Osteocyte (in vitro differentiated cells): ENCODE measurements at regions not wholly inside any gene's neighbourhood (a gene's known extent, or its start where the extent isn't known, plus 50 kb on each side); places are given as distances from the start of the nearest gene placed in this dataset.
"Not testable (repeated sequence)": the region's sequence is repeated elsewhere in the genome, so short reads cannot be mapped to it uniquely, and the experiment has no call there.

Experiments
- DNase-seq: peaks from one replicate; pipeline ENCODE4 v3.0.0; 2021; ENCODE audit warnings: mixed read lengths; ENCODE audit not compliant: unreplicated experiment; ENCODE audit errors: extremely low spot score
- H3K27ac Mint-ChIP-seq: one replicate; pipeline ENCODE4 v1.8.0; 2021; ENCODE audit warnings: mild to moderate bottlenecking, mixed read lengths; ENCODE audit not compliant: unreplicated experiment
- H3K27me3 Mint-ChIP-seq: one replicate; pipeline ENCODE4 v1.8.0; 2021; ENCODE audit warnings: mixed read lengths; ENCODE audit not compliant: unreplicated experiment
- H3K36me3 Mint-ChIP-seq: one replicate; pipeline ENCODE4 v1.8.0; 2021; ENCODE audit warnings: mixed read lengths; ENCODE audit not compliant: unreplicated experiment
- H3K4me1 Mint-ChIP-seq: one replicate; pipeline ENCODE4 v1.8.0; 2021; ENCODE audit warnings: mixed read lengths; ENCODE audit not compliant: unreplicated experiment
- H3K4me3 Mint-ChIP-seq: one replicate; pipeline ENCODE4 v1.8.0; 2021; ENCODE audit warnings: mild to moderate bottlenecking, moderate library complexity, mixed read lengths; ENCODE audit not compliant: unreplicated experiment
- H3K9me3 Mint-ChIP-seq: one replicate; pipeline ENCODE4 v1.8.0; 2021; ENCODE audit warnings: mixed read lengths; ENCODE audit not compliant: unreplicated experiment

GRCh38 chr17:64800987-64801386 lies 118.3 kb downstream of the LRRC37A3 start:
- H3K36me3 Mint-ChIP-seq: peaks cover 23% of the 10 kb centered on the region
- not testable (repeated sequence) for H3K9me3 Mint-ChIP-seq

GRCh38 chr17:64800361-64800895 lies 118.8 kb downstream of the LRRC37A3 start:
- not testable (repeated sequence) for H3K4me3 Mint-ChIP-seq, H3K27me3 Mint-ChIP-seq, H3K4me1 Mint-ChIP-seq, H3K9me3 Mint-ChIP-seq, DNase-seq, H3K27ac Mint-ChIP-seq
- H3K36me3 Mint-ChIP-seq: peaks cover 21% of the 10 kb centered on the region

More at GRCh38 chr17:64800987-64801386, 118.3 kb downstream of the LRRC37A3 start:
- not testable (repeated sequence) for H3K4me3 Mint-ChIP-seq, H3K27me3 Mint-ChIP-seq, H3K4me1 Mint-ChIP-seq, DNase-seq, H3K27ac Mint-ChIP-seq

GRCh38 chr17:64799543-64800188 lies 119.6 kb downstream of the LRRC37A3 start:
- H3K36me3 Mint-ChIP-seq: peaks cover 25% of the 10 kb centered on the region
- DNase-seq, H3K27ac Mint-ChIP-seq, H3K27me3 Mint-ChIP-seq, H3K9me3 Mint-ChIP-seq, H3K4me3 Mint-ChIP-seq, H3K4me1 Mint-ChIP-seq: not testable (repeated sequence)

GRCh38 chr17:64798961-64799360 lies 120.3 kb downstream of the LRRC37A3 start:
- not testable (repeated sequence) for DNase-seq, H3K4me3 Mint-ChIP-seq, H3K27ac Mint-ChIP-seq, H3K27me3 Mint-ChIP-seq, H3K4me1 Mint-ChIP-seq, H3K9me3 Mint-ChIP-seq
- H3K36me3 Mint-ChIP-seq: peaks cover 25% of the 10 kb centered on the region

GRCh38 chr17:64798489-64798790 lies 120.8 kb downstream of the LRRC37A3 start:
- not testable (repeated sequence) for H3K4me1 Mint-ChIP-seq, H3K9me3 Mint-ChIP-seq, H3K27ac Mint-ChIP-seq, H3K4me3 Mint-ChIP-seq, DNase-seq, H3K27me3 Mint-ChIP-seq
- peaks cover 25% of the 10 kb centered on the region for H3K36me3 Mint-ChIP-seq

GRCh38 chr17:64797746-64798488 lies 121.4 kb downstream of the LRRC37A3 start:
- H3K9me3 Mint-ChIP-seq, H3K27ac Mint-ChIP-seq, DNase-seq, H3K4me1 Mint-ChIP-seq, H3K4me3 Mint-ChIP-seq, H3K27me3 Mint-ChIP-seq: not testable (repeated sequence)
- peaks cover 21% of the 10 kb centered on the region for H3K36me3 Mint-ChIP-seq

GRCh38 chr17:64795342-64795741 lies 123.9 kb downstream of the LRRC37A3 start:
- H3K36me3 Mint-ChIP-seq: peaks cover 13% of the 10 kb centered on the region
- H3K27ac Mint-ChIP-seq, H3K9me3 Mint-ChIP-seq, H3K4me1 Mint-ChIP-seq, H3K4me3 Mint-ChIP-seq, DNase-seq, H3K27me3 Mint-ChIP-seq: not testable (repeated sequence)

- H3K27ac Mint-ChIP-seq, H3K9me3 Mint-ChIP-seq, DNase-seq, H3K4me3 Mint-ChIP-seq, H3K4me1 Mint-ChIP-seq, H3K27me3 Mint-ChIP-seq: not testable (repeated sequence)
- H3K36me3 Mint-ChIP-seq: peaks cover 13% of the 10 kb centered on the region
Measured at GRCh38 chr17:64794548-64795274, 124.6 kb downstream of the LRRC37A3 start.

- H3K4me3 Mint-ChIP-seq, DNase-seq, H3K27ac Mint-ChIP-seq, H3K9me3 Mint-ChIP-seq, H3K27me3 Mint-ChIP-seq, H3K4me1 Mint-ChIP-seq: not testable (repeated sequence)
- H3K36me3 Mint-ChIP-seq: peaks cover 13% of the 10 kb centered on the region
Measured at GRCh38 chr17:64794113-64794512, 125.2 kb downstream of the LRRC37A3 start.

- not testable (repeated sequence) for H3K9me3 Mint-ChIP-seq, H3K4me1 Mint-ChIP-seq, H3K4me3 Mint-ChIP-seq, H3K27ac Mint-ChIP-seq, DNase-seq, H3K27me3 Mint-ChIP-seq
- peaks cover 13% of the 10 kb centered on the region for H3K36me3 Mint-ChIP-seq
Measured at GRCh38 chr17:64792793-64793575, 126.3 kb downstream of the LRRC37A3 start.

GRCh38 chr17:64792276-64792675 lies 127.0 kb downstream of the LRRC37A3 start:
- not testable (repeated sequence) for DNase-seq, H3K27ac Mint-ChIP-seq, H3K4me1 Mint-ChIP-seq, H3K27me3 Mint-ChIP-seq, H3K9me3 Mint-ChIP-seq, H3K4me3 Mint-ChIP-seq
- peaks cover 13% of the 10 kb centered on the region for H3K36me3 Mint-ChIP-seq
